GM12878 (cell line): ENCODE measurements at regions not wholly inside any gene's neighbourhood (a gene's known extent, or its start where the extent isn't known, plus 50 kb on each side); places are given as distances from the start of the nearest gene placed in this dataset.

Experiments
- ATAC-seq: fragments of 200-7000 bp; cut with Tn5 transposase; 3 replicates; pipeline ENCODE4 v1.9.1; 2020; ENCODE audit warnings: mild to moderate bottlenecking, moderate library complexity
- BruUV-seq: library from RNA; stranded (reverse); fragments of 400-500 nt; replicated peaks from 2 replicates; lab custom pipeline; 2021; lab: Mats Ljungman, UMichigan
- CTCF ChIA-PET: fragments of 300-600 bp; sonication (Branson Sonifier 250); formaldehyde crosslinking; extraction: SDS; loops from one replicate; lab custom pipeline; 2021; ENCODE audit warnings: inconsistent platforms; lab: Yijun Ruan, JAX
- POLR2A ChIA-PET: fragments of 350-600 bp; formaldehyde crosslinking; extraction: SDS; loops from one replicate; lab custom pipeline; 2021; ENCODE audit warnings: inconsistent platforms; lab: Charles Lee
- RAD21 ChIA-PET: fragments of 300-600 bp; sonication (Branson Sonifier 250); formaldehyde crosslinking; loops from one replicate; lab custom pipeline; 2023; ENCODE audit warnings: antibody characterized with exemption; ENCODE audit not compliant: unreplicated experiment; lab: Charles Lee
- SMC1A ChIA-PET: fragments of 300-600 bp; sonication (Branson Sonifier 250); formaldehyde crosslinking; loops from one replicate; lab custom pipeline; 2023; ENCODE audit not compliant: unreplicated experiment, uncharacterized antibody; lab: Charles Lee
- DNase-seq: peaks from one replicate; pipeline ENCODE4 v3.0.0-alpha.2; 2011; ENCODE audit warnings: low read depth, low spot score
- FAIRE-seq: peaks from 3 replicates; lab custom pipeline; 2011; peaks lifted over from hg19 to GRCh38; lab: Jason Lieb, UNC
- H2AFZ ChIP-seq: 2 replicates; pipeline ENCODE4 v1.6.0; 2011; ENCODE audit warnings: low read depth, low read length, control low read depth; ENCODE audit not compliant: control insufficient read depth
- H3K27ac ChIP-seq: 2 replicates; pipeline ENCODE4 v1.5.1; 2011; ENCODE audit warnings: control low read depth; ENCODE audit not compliant: control insufficient read depth, insufficient read depth
- H3K27me3 ChIP-seq, 2 experiments: replicated peaks in 1 of 2; 2 replicates each; pipeline versions ENCODE4 v1.6.0 to v1.6.1; 2011; ENCODE audit warnings: low read length in 1 of 2; ENCODE audit not compliant: control insufficient read depth in 2 of 2, insufficient read depth in 2 of 2
- H3K36me3 ChIP-seq, 2 experiments: 2 replicates each; pipeline ENCODE4 v1.5.1; 2011; ENCODE audit warnings: low read length in 1 of 2; ENCODE audit not compliant: control insufficient read depth in 2 of 2, insufficient read depth in 2 of 2
- H3K4me1 ChIP-seq: 2 replicates; pipeline ENCODE4 v1.6.1; 2011; ENCODE audit warnings: mild to moderate bottlenecking, low read length, moderate library complexity, mixed read lengths; ENCODE audit not compliant: control insufficient read depth, insufficient read depth
- H3K4me2 ChIP-seq: 2 replicates; pipeline ENCODE4 v1.6.0; 2011; ENCODE audit warnings: control low read depth; ENCODE audit not compliant: control insufficient read depth, insufficient read depth
- H3K4me3 ChIP-seq: fragments of 200-600 bp; sonication (generic); 2 replicates; pipeline ENCODE4 v1.5.1; 2016
- H3K79me2 ChIP-seq: 2 replicates; pipeline ENCODE4 v1.6.0; 2011; ENCODE audit warnings: low read length; ENCODE audit not compliant: control insufficient read depth, insufficient read depth
- H3K9ac ChIP-seq: 2 replicates; pipeline ENCODE4 v1.8.0; 2011; ENCODE audit warnings: low read length, control low read depth, mixed read lengths; ENCODE audit not compliant: control insufficient read depth, insufficient read depth
- H3K9me3 ChIP-seq: replicated peaks from 3 replicates; pipeline ENCODE4 v1.5.1; 2011; ENCODE audit warnings: mild to moderate bottlenecking, low read length; ENCODE audit not compliant: control insufficient read depth, insufficient read depth
- H4K20me1 ChIP-seq: 2 replicates; pipeline ENCODE4 v1.6.0; 2011; ENCODE audit not compliant: control insufficient read depth, insufficient read depth
- ASH2L ChIP-seq: fragments of 300-600, 200-600 bp; sonication (generic); IDR thresholded peaks from 2 replicates; pipeline ENCODE4 v1.6.1; 2017; ENCODE audit warnings: low read depth, mild to moderate bottlenecking, borderline replicate concordance
- BACH1 ChIP-seq: fragments of 450-650 bp; IDR thresholded peaks from 2 replicates; pipeline ENCODE4 v1.6.1; 2017; ENCODE audit warnings: mild to moderate bottlenecking, borderline replicate concordance
- CREM ChIP-seq: IDR thresholded peaks from 2 replicates; pipeline ENCODE4 v1.6.1; 2014; ENCODE audit warnings: antibody characterized with exemption, low read depth
- ESRRA ChIP-seq: IDR thresholded peaks from 2 replicates; pipeline ENCODE4 v1.6.1; 2012; ENCODE audit warnings: mild to moderate bottlenecking, low read length, improper control_type of control experiment
- FOXM1 ChIP-seq: IDR thresholded peaks from 2 replicates; pipeline ENCODE4 v1.6.1; 2012; ENCODE audit warnings: low read depth, mild to moderate bottlenecking, inconsistent platforms, low read length, moderate library complexity
- GABPA ChIP-seq: IDR thresholded peaks from 2 replicates; pipeline ENCODE4 v1.6.1; 2014; ENCODE audit warnings: antibody characterized with exemption, low read depth, mild to moderate bottlenecking, inconsistent platforms
- HDAC2 ChIP-seq: fragments of 200-600 bp; sonication (generic); IDR thresholded peaks from 2 replicates; pipeline ENCODE4 v1.6.1; 2017
- NFYB ChIP-seq: IDR thresholded peaks from 2 replicates; pipeline ENCODE4 v1.6.1; 2011; ENCODE audit warnings: low read depth, mild to moderate bottlenecking, low read length, improper control_type of control experiment, moderate library complexity; ENCODE audit not compliant: insufficient read depth
- NR2C2 ChIP-seq: IDR thresholded peaks from 2 replicates; pipeline ENCODE4 v1.6.1; 2011; ENCODE audit warnings: borderline replicate concordance, low read depth; ENCODE audit not compliant: control insufficient read depth, insufficient read length
- PML ChIP-seq: IDR thresholded peaks from 2 replicates; pipeline ENCODE4 v1.6.1; 2012; ENCODE audit warnings: low read length, inconsistent platforms
- RUNX3 ChIP-seq: IDR thresholded peaks from 2 replicates; pipeline ENCODE4 v1.6.1; 2012; ENCODE audit warnings: low read length, inconsistent platforms
- SREBF1 ChIP-seq: IDR thresholded peaks from 2 replicates; pipeline ENCODE4 v1.6.1; 2012; ENCODE audit warnings: mild to moderate bottlenecking, low read length
- USF2 ChIP-seq: IDR thresholded peaks from 2 replicates; pipeline ENCODE4 v1.6.1; 2011; ENCODE audit warnings: low read depth, low read length, improper control_type of control experiment, borderline replicate concordance
- ZBTB4 ChIP-seq: fragments of 450-650 bp; formaldehyde crosslinking; IDR thresholded peaks from 2 replicates; pipeline ENCODE4 v1.4.0; 2022; ENCODE audit warnings: mild to moderate bottlenecking, moderate library complexity
- ZNF592 ChIP-seq: fragments of 450-650 bp; IDR thresholded peaks from 2 replicates; pipeline ENCODE4 v1.6.1; 2017; ENCODE audit warnings: mild to moderate bottlenecking, moderate library complexity
- ZZZ3 ChIP-seq: IDR thresholded peaks from 2 replicates; pipeline ENCODE4 v1.6.1; 2011; ENCODE audit warnings: low read depth; ENCODE audit not compliant: control insufficient read depth, insufficient read length
- WGBS: methylation state at CpG from one replicate; pipeline ENCODE4 v1.1.6; 2016; ENCODE audit warnings: low lambda C conversion rate; ENCODE audit not compliant: insufficient replicate concordance, insufficient coverage; ENCODE audit errors: missing lambda C conversion rate; 5-methylcytosine and 5-hydroxymethylcytosine counted together
- in situ Hi-C: fragments of 300-500 bp; cut with MboI; formaldehyde crosslinking; loops from 9 replicates; pipeline ENCODE4 v1.14.3; 2018; ENCODE audit warnings: mixed read lengths
- intact Hi-C: fragments of 100-400 bp; cut with micrococcal nuclease; formaldehyde crosslinking; loops from one replicate; pipeline ENCODE4 v1.14.2; 2022; ENCODE audit not compliant: unreplicated experiment

DNA sequence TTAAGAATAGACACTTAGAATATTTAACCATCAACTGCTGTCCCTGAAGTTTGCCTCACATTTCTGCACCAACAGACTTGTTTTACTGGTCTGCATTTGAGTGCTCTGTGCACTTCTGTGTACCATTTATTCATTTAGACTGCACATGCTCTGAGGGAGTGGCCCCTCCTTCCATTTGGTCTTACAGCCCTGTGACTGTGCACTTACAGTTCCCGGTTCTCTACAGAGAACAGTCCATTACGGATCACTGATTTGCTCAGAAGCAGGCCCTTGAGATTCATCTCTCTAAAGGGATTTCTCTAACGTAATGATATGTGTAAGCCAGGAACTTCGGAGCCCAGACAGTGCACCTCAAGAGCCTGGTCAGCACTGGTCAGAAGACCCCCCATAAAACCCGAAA, 247.3 kb upstream of the BLID start:
- Histone ChIP-seq H3K36me3 (no peaks in the 10 kb centered on the region), H3K27me3 (no peaks in the 10 kb centered on the region; a peak in 1 of 4 replicates), H3K9me3 (no peaks in the 10 kb centered on the region), H3K79me2 (no peaks in the 10 kb centered on the region), H2AFZ (no peak overlapping the region), H3K4me2 (no peak overlapping the region), H4K20me1 (no peaks in the 10 kb centered on the region), H3K4me1 (no peaks in the 10 kb centered on the region), H3K9ac (no peak overlapping the region), H3K27ac (no peak overlapping the region), H3K4me3 (no peak overlapping the region)
- ChIA-PET SMC1A (no interaction called here), CTCF (no interaction called here), POLR2A (no interaction called here), RAD21 (no interaction called here)
- in situ Hi-C loops (no loop called here), intact Hi-C loops (no loop called here)
- FAIRE-seq (no peak), DNase-seq (no peak), ATAC-seq (no peak)
- no TSS peak for BruUV-seq
- 19% methylated on average over 5 of the region's 5 CpGs for WGBS
- TF ChIP-seq NFYB, result no peak
- TF ChIP-seq ZNF592, result no peak
- TF ChIP-seq BACH1, result no peak
- TF ChIP-seq USF2, result no peak
- no peak for TF ChIP-seq ZBTB4 (CRISPR knock-in tag)
- TF ChIP-seq HDAC2, result no peak
- no peak for TF ChIP-seq SREBF1
- TF ChIP-seq ESRRA, result no peak
- TF ChIP-seq RUNX3, result no peak
- no peak for TF ChIP-seq PML
- TF ChIP-seq ASH2L, result no peak
- TF ChIP-seq NR2C2, result no peak
- no peak for TF ChIP-seq FOXM1
- no peak for TF ChIP-seq GABPA
- TF ChIP-seq CREM, result no peak
- TF ChIP-seq ZZZ3, result no peak
